ENCODE measurements at regions not wholly inside any gene's neighbourhood (a gene's known extent, or its start where the extent isn't known, plus 50 kb on each side); places are given as distances from the start of the nearest gene placed in this dataset.
A peak's percentile ranks its signal among the peaks of the same experiment; 100 is the strongest.
"Not testable (repeated sequence)": the region's sequence is repeated elsewhere in the genome, so short reads cannot be mapped to it uniquely, and the experiment has no call there.

GRCh38 chr7:15068324-15068723, 165.8 kb upstream of the DGKB start:
- ATAC-seq (no peak), DNase-seq (no peak)
- intact Hi-C loops (cut with micrococcal nuclease) = no loop called here

- ATAC-seq (no peak), DNase-seq (no peak)
- intact Hi-C loops (cut with micrococcal nuclease) = no loop called here
Observed at GRCh38 chr7:15057272-15057671, 154.7 kb upstream of the DGKB start.

GRCh38 chr7:15054304-15054703, 151.8 kb upstream of the DGKB start:
- intact Hi-C loops (cut with micrococcal nuclease); ATAC-seq; DNase-seq: not testable (repeated sequence)

GRCh38 chr7:15049157-15049556, 146.6 kb upstream of the DGKB start:
- no peak for ATAC-seq
- intact Hi-C loops (cut with micrococcal nuclease) = no loop called here
- DNase-seq = no peak

GRCh38 chr7:15046861-15047260, 144.3 kb upstream of the DGKB start:
- intact Hi-C loops (cut with micrococcal nuclease) = no loop called here
- no peak for ATAC-seq
- DNase-seq = no peak

- no peak for DNase-seq
- no peak for ATAC-seq
- intact Hi-C loops (cut with micrococcal nuclease) = no loop called here
Observed at GRCh38 chr7:15043931-15044330, 141.4 kb upstream of the DGKB start.

GRCh38 chr7:15042285-15043065, 139.9 kb upstream of the DGKB start:
- intact Hi-C loops (cut with micrococcal nuclease) = no loop called here
- no peak for DNase-seq
- no peak for ATAC-seq

GRCh38 chr7:15041226-15041625, 138.7 kb upstream of the DGKB start:
- ATAC-seq (no peak), DNase-seq (no peak)
- intact Hi-C loops (cut with micrococcal nuclease) = no loop called here

GRCh38 chr7:15035814-15036213, 133.3 kb upstream of the DGKB start:
- DNase-seq (no peak), ATAC-seq (no peak)
- intact Hi-C loops (cut with micrococcal nuclease) = no loop called here

GRCh38 chr7:15033039-15033438, 130.5 kb upstream of the DGKB start:
- intact Hi-C loops (cut with micrococcal nuclease) = no loop called here
- DNase-seq = no peak

GRCh38 chr7:15018981-15019380, 116.4 kb upstream of the DGKB start:
- intact Hi-C loops (cut with micrococcal nuclease) = loop anchor here (10.0 kb wide), 1 partner anchor 184 kb away; no protein-coding TSS in a partner anchor
- ATAC-seq = no peak
- no peak for DNase-seq

More at GRCh38 chr7:15033039-15033438, 130.5 kb upstream of the DGKB start:
- no peak for ATAC-seq

GRCh38 chr7:15016766-15017165, 114.2 kb upstream of the DGKB start:
- no peak for ATAC-seq
- intact Hi-C loops (cut with micrococcal nuclease) = loop anchor here (2.0 to 10.0 kb wide), 3 partner anchors 182 to 300 kb away; no protein-coding TSS in a partner anchor
- no peak for DNase-seq

GRCh38 chr7:15016315-15016667, 113.7 kb upstream of the DGKB start:
- ATAC-seq = no peak
- intact Hi-C loops (cut with micrococcal nuclease) = loop anchor here (2.0 to 10.0 kb wide), 3 partner anchors 181 to 299 kb away; no protein-coding TSS in a partner anchor
- no peak for DNase-seq

GRCh38 chr7:15015545-15016314, 113.2 kb upstream of the DGKB start:
- intact Hi-C loops (cut with micrococcal nuclease) = loop anchor here (2.0 to 10.0 kb wide), 3 partner anchors 181 to 299 kb away; no protein-coding TSS in a partner anchor
- no peak for DNase-seq

GRCh38 chr7:15012135-15012534, 109.6 kb upstream of the DGKB start:
- intact Hi-C loops (cut with micrococcal nuclease) = loop anchor here (10.0 kb wide), 1 partner anchor 177 kb away; no protein-coding TSS in a partner anchor
- DNase-seq = no peak
- ATAC-seq = peak; percentile 75

More at GRCh38 chr7:15015545-15016314, 113.2 kb upstream of the DGKB start:
- peak; percentile 97 for ATAC-seq

GRCh38 chr7:15011289-15011688, 108.7 kb upstream of the DGKB start:
- DNase-seq (no peak), ATAC-seq (no peak)
- intact Hi-C loops (cut with micrococcal nuclease) = loop anchor here (10.0 kb wide), 1 partner anchor 176 kb away; no protein-coding TSS in a partner anchor

GRCh38 chr7:15007507-15007906, 105.0 kb upstream of the DGKB start:
- DNase-seq (no peak), ATAC-seq (no peak)
- intact Hi-C loops (cut with micrococcal nuclease) = no loop called here

GRCh38 chr7:15005672-15006071, 103.1 kb upstream of the DGKB start:
- intact Hi-C loops (cut with micrococcal nuclease) = no loop called here
- no peak for ATAC-seq

GRCh38 chr7:15000157-15000556, 97.6 kb upstream of the DGKB start:
- ATAC-seq (no peak), DNase-seq (no peak)
- intact Hi-C loops (cut with micrococcal nuclease) = no loop called here

More at GRCh38 chr7:15005672-15006071, 103.1 kb upstream of the DGKB start:
- DNase-seq = no peak

GRCh38 chr7:14999331-14999730, 96.8 kb upstream of the DGKB start:
- DNase-seq = no peak
- no peak for ATAC-seq
- intact Hi-C loops (cut with micrococcal nuclease) = no loop called here

Data from left ventricle myocardium superior (tissue), 1 donor.